ENCODE measurements at regions not wholly inside any gene's neighbourhood (a gene's known extent, or its start where the extent isn't known, plus 50 kb on each side); places are given as distances from the start of the nearest gene placed in this dataset.

- Histone ChIP-seq H3K4me3 (no peak overlapping the region), H3K36me3 (ENCODE audit: control insufficient read depth in 4 of 4, insufficient read depth in 4 of 4, low read length in 4 of 4) (no peaks in the 10 kb centered on the region), H3K4me1 (ENCODE audit: control insufficient read depth in 5 of 5, insufficient read depth in 5 of 5, low read length in 5 of 5) (peaks cover 0 to 16% (median 0%) of the 10 kb centered on the region in 5 donors), H3K9ac (ENCODE audit: insufficient read depth in 1 of 2, low read length in 2 of 2) (no peak overlapping the region), H3K27me3 (ENCODE audit: control insufficient read depth in 3 of 3, insufficient read depth in 3 of 3, low read length in 2 of 3) (no peaks in the 10 kb centered on the region), H3K9me3 (ENCODE audit: control insufficient read depth in 4 of 4, insufficient read depth in 3 of 4, low read length in 3 of 4) (no peaks in the 10 kb centered on the region), H3K27ac (ENCODE audit: low read depth in 1 of 2, low read length in 1 of 2) (no peak overlapping the region)
- WGBS, 2 donors = 84 to 86% methylated on average over 3 of the region's 3 CpGs
- ATAC-seq (ENCODE audit: insufficient read depth, low FRiP score) (no peak), DNase-seq (no peak)
- no peak for TF ChIP-seq CTCF (IDR thresholded peaks at IDR 0.05; ENCODE audit: control extremely low read depth, extremely low read depth)
Measured at GRCh38 chr21:16074950-16075489, 345.2 kb downstream of the USP25 start.

DNA sequence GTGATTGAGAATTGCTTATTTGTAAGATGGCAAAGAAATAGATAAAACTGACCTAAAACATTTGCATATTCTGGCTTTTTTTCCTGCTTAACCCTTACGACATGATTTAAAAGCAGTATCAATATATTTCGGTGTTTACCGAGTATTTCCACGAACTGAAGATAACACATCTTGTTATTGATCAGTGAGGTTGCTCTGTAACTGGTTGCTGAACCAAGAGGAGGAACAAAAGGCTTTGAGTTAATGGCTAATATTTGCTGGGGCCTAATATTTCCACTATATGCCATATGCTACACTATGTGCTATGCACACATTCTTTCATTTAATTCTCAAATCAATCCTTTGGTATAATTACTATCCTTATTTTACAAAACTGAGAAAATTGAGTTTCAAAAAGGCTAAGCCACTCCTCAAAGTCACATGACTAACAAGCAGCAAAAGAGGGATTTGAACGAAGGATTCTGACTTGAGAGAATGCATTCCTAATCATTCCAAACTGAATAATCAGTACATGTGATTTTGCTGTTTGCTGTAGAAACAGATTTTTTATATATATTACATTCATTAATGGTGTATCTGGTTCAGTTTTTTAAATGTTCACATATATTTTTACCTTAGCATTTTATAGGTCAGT, 346.0 kb downstream of the USP25 start:
- Histone ChIP-seq H3K9me3 (ENCODE audit: control insufficient read depth in 4 of 4, insufficient read depth in 3 of 4, low read length in 3 of 4) (no peaks in the 10 kb centered on the region), H3K27me3 (ENCODE audit: control insufficient read depth in 3 of 3, insufficient read depth in 3 of 3, low read length in 2 of 3) (no peaks in the 10 kb centered on the region), H3K4me3 (no peak overlapping the region), H3K36me3 (ENCODE audit: control insufficient read depth in 4 of 4, insufficient read depth in 4 of 4, low read length in 4 of 4) (no peaks in the 10 kb centered on the region), H3K27ac (ENCODE audit: low read depth in 1 of 2, low read length in 1 of 2) (no peak overlapping the region), H3K9ac (ENCODE audit: insufficient read depth in 1 of 2, low read length in 2 of 2) (no peak overlapping the region), H3K4me1 (ENCODE audit: control insufficient read depth in 5 of 5, insufficient read depth in 5 of 5, low read length in 5 of 5) (peaks cover 0 to 9% (median 0%) of the 10 kb centered on the region in 5 donors)
- ATAC-seq (ENCODE audit: insufficient read depth, low FRiP score) (no peak), DNase-seq (no peak)
- WGBS, 2 donors = 95 to 97% methylated on average over 5 of the region's 5 CpGs
- TF ChIP-seq CTCF (IDR thresholded peaks at IDR 0.05; ENCODE audit: control extremely low read depth, extremely low read depth) = no peak

- Histone ChIP-seq H3K27ac (ENCODE audit: low read depth in 1 of 2, low read length in 1 of 2) (no peak overlapping the region), H3K9me3 (ENCODE audit: control insufficient read depth in 4 of 4, insufficient read depth in 3 of 4, low read length in 3 of 4) (no peaks in the 10 kb centered on the region)
Measured at GRCh38 chr21:16076465-16076864, 346.7 kb downstream of the USP25 start.

More at GRCh38 chr21:16076465-16076864, 346.7 kb downstream of the USP25 start:
- no peak for ATAC-seq (ENCODE audit: insufficient read depth, low FRiP score)
- H3K27me3 ChIP-seq (ENCODE audit: control insufficient read depth in 3 of 3, insufficient read depth in 3 of 3, low read length in 2 of 3) = no peaks in the 10 kb centered on the region
- H3K9ac ChIP-seq (ENCODE audit: insufficient read depth in 1 of 2, low read length in 2 of 2) = no peak overlapping the region
- no peak overlapping the region for H3K4me3 ChIP-seq
- H3K36me3 ChIP-seq (ENCODE audit: control insufficient read depth in 4 of 4, insufficient read depth in 4 of 4, low read length in 4 of 4) = no peaks in the 10 kb centered on the region
- no peak for TF ChIP-seq CTCF (IDR thresholded peaks at IDR 0.05; ENCODE audit: control extremely low read depth, extremely low read depth)
- no peak for DNase-seq
- H3K4me1 ChIP-seq (ENCODE audit: control insufficient read depth in 5 of 5, insufficient read depth in 5 of 5, low read length in 5 of 5) = peaks cover 0 to 7% (median 0%) of the 10 kb centered on the region in 5 donors

Data from lung (tissue), 11 donors.